KMS-11 (cell line): ENCODE measurements at regions not wholly inside any gene's neighbourhood (a gene's known extent, or its start where the extent isn't known, plus 50 kb on each side); places are given as distances from the start of the nearest gene placed in this dataset.

Source experiments
- H2AFZ ChIP-seq: fragments of 200-600 bp; sonication (generic); 2 replicates; pipeline ENCODE4 v1.6.1; 2016; ENCODE audit warnings: antibody characterized with exemption, mixed run types, low read depth
- H3K27ac ChIP-seq: fragments of 200-600 bp; sonication (generic); 2 replicates; pipeline ENCODE4 v1.6.1; 2016; ENCODE audit warnings: mild to moderate bottlenecking, mixed run types
- H3K27me3 ChIP-seq: fragments of 200-600 bp; sonication (generic); 2 replicates; pipeline ENCODE4 v1.6.1; 2017; ENCODE audit warnings: mild to moderate bottlenecking, low read depth, mixed run types, moderate library complexity; ENCODE audit not compliant: insufficient read depth
- H3K36me3 ChIP-seq: fragments of 200-600 bp; sonication (generic); 2 replicates; pipeline ENCODE4 v1.6.1; 2017; ENCODE audit warnings: mild to moderate bottlenecking, mixed run types; ENCODE audit not compliant: insufficient read depth
- H3K4me1 ChIP-seq: fragments of 200-600 bp; sonication (generic); 2 replicates; pipeline ENCODE4 v1.6.1; 2016; ENCODE audit warnings: mild to moderate bottlenecking, low read depth, mixed run types; ENCODE audit not compliant: poor library complexity, severe bottlenecking
- H3K4me2 ChIP-seq: fragments of 200-600 bp; sonication (generic); 2 replicates; pipeline ENCODE4 v1.7.0; 2016; ENCODE audit warnings: mild to moderate bottlenecking, mixed run types
- H3K4me3 ChIP-seq: fragments of 200-600 bp; sonication (generic); IDR thresholded peaks from 2 replicates; pipeline ENCODE4 v1.6.1; 2017; ENCODE audit warnings: low read depth, low read length, mixed read lengths; ENCODE audit not compliant: insufficient read depth
- H3K79me2 ChIP-seq: fragments of 200-600 bp; sonication (generic); 2 replicates; pipeline ENCODE4 v1.6.1; 2016; ENCODE audit warnings: low read depth, mixed run types; ENCODE audit not compliant: insufficient read depth
- H3K9ac ChIP-seq: fragments of 200-600 bp; sonication (generic); 2 replicates; pipeline ENCODE4 v1.6.1; 2016; ENCODE audit warnings: mild to moderate bottlenecking, mixed run types
- H4K20me1 ChIP-seq: fragments of 200-600 bp; sonication (generic); 2 replicates; pipeline ENCODE4 v1.6.1; 2016; ENCODE audit warnings: mild to moderate bottlenecking, mixed run types; ENCODE audit not compliant: insufficient read depth
- CTCF ChIP-seq: fragments of 200-600 bp; sonication (generic); conservative IDR thresholded peaks from 2 replicates; pipeline ENCODE4 v1.6.1; 2017; ENCODE audit warnings: low read depth, mild to moderate bottlenecking, antibody characterized with exemption, low read length, moderate library complexity, mixed read lengths

DNA sequence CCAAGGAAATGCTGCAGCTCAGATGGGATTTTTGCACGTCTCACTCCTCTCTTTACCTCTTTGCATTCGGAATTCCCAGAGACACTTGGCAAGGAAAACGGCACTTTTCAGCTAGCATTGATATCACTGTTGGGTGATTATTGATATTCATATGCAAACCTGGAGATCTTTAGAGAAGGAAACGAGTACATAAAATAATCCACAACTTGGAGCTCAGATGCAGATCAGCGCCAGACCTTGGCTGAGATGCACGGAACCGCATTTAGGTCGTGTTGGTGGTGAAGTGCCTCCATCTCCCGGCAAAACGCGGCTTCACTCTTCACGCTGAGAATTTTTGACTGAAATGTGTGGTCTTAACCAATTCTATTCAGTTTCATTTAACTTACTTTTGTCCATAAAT, 77.2 kb upstream of the ARHGEF7 start:
- Histone ChIP-seq H3K27me3 (no peaks in the 10 kb centered on the region), H3K4me1 (no peaks in the 10 kb centered on the region), H3K4me3 (no peak overlapping the region), H2AFZ (no peak overlapping the region), H3K4me2 (no peak overlapping the region), H3K36me3 (no peaks in the 10 kb centered on the region), H3K9ac (no peak overlapping the region), H3K79me2 (no peaks in the 10 kb centered on the region), H4K20me1 (no peaks in the 10 kb centered on the region), H3K27ac (no peak overlapping the region)
- TF ChIP-seq CTCF, result no peak

GRCh38 chr13:111036665-111037064, 78.4 kb upstream of the ARHGEF7 start:
- no peak overlapping the region for H3K4me3 ChIP-seq
- no peak overlapping the region for H2AFZ ChIP-seq
- no peak overlapping the region for H3K4me2 ChIP-seq
- no peak overlapping the region for H3K9ac ChIP-seq
- H3K27ac ChIP-seq, result no peak overlapping the region
- no peaks in the 10 kb centered on the region for H3K36me3 ChIP-seq
- H3K4me1 ChIP-seq, result no peaks in the 10 kb centered on the region
- no peak for TF ChIP-seq CTCF
- no peaks in the 10 kb centered on the region for H4K20me1 ChIP-seq
- no peaks in the 10 kb centered on the region for H3K79me2 ChIP-seq
- H3K27me3 ChIP-seq, result no peaks in the 10 kb centered on the region

- Histone ChIP-seq H2AFZ (no peak overlapping the region), H3K27me3 (no peaks in the 10 kb centered on the region), H3K4me3 (no peak overlapping the region), H3K4me1 (no peaks in the 10 kb centered on the region), H4K20me1 (no peaks in the 10 kb centered on the region), H3K27ac (no peak overlapping the region), H3K79me2 (no peaks in the 10 kb centered on the region), H3K36me3 (no peaks in the 10 kb centered on the region), H3K4me2 (no peak overlapping the region), H3K9ac (no peak overlapping the region)
- TF ChIP-seq CTCF, result no peak
Measured at GRCh38 chr13:111035861-111036260, 79.2 kb upstream of the ARHGEF7 start.

- H2AFZ ChIP-seq, result no peak overlapping the region
- no peaks in the 10 kb centered on the region for H4K20me1 ChIP-seq
- H3K4me2 ChIP-seq, result no peak overlapping the region
- TF ChIP-seq CTCF, result no peak
- H3K4me3 ChIP-seq, result no peak overlapping the region
- no peaks in the 10 kb centered on the region for H3K79me2 ChIP-seq
- H3K9ac ChIP-seq, result no peak overlapping the region
- H3K27ac ChIP-seq, result no peak overlapping the region
- H3K4me1 ChIP-seq, result no peaks in the 10 kb centered on the region
- H3K36me3 ChIP-seq, result no peaks in the 10 kb centered on the region
- H3K27me3 ChIP-seq, result no peaks in the 10 kb centered on the region
Measured at GRCh38 chr13:111034811-111035210, 80.3 kb upstream of the ARHGEF7 start.
